ENCODE measurements at regions not wholly inside any gene's neighbourhood (a gene's known extent, or its start where the extent isn't known, plus 50 kb on each side); places are given as distances from the start of the nearest gene placed in this dataset.

- Histone ChIP-seq H3K4me3 (ENCODE audit: low read depth, low read length) (no peak overlapping the region), H3K36me3 (no peaks in the 10 kb centered on the region), H3K27me3 (no peaks in the 10 kb centered on the region), H3K4me1 (peaks cover 5% of the 10 kb centered on the region), H3K9me3 (no peaks in the 10 kb centered on the region)
- no peak for TF ChIP-seq CTCF (IDR thresholded peaks at IDR 0.05; ENCODE audit: low read depth, low read length)
- DNase-seq = no peak
Measured at GRCh38 chr16:73750639-73751038, 546.0 kb upstream of the PSMD7 start.

GRCh38 chr16:73747328-73747727 lies 549.3 kb upstream of the PSMD7 start:
- H3K4me3 ChIP-seq (ENCODE audit: low read depth, low read length) = no peak overlapping the region

GRCh38 chr16:73746554-73746953 lies 550.1 kb upstream of the PSMD7 start:
- Histone ChIP-seq H3K9me3 (no peaks in the 10 kb centered on the region), H3K4me1 (peaks cover 12% of the 10 kb centered on the region), H3K36me3 (no peaks in the 10 kb centered on the region), H3K4me3 (ENCODE audit: low read depth, low read length) (no peak overlapping the region), H3K27me3 (no peaks in the 10 kb centered on the region)
- no peak for DNase-seq
- no peak for TF ChIP-seq CTCF (IDR thresholded peaks at IDR 0.05; ENCODE audit: low read depth, low read length)

More at GRCh38 chr16:73747328-73747727, 549.3 kb upstream of the PSMD7 start:
- no peak for DNase-seq
- H3K27me3 ChIP-seq = no peaks in the 10 kb centered on the region
- H3K9me3 ChIP-seq = no peaks in the 10 kb centered on the region
- TF ChIP-seq CTCF (IDR thresholded peaks at IDR 0.05; ENCODE audit: low read depth, low read length) = no peak
- peaks cover 12% of the 10 kb centered on the region for H3K4me1 ChIP-seq
- no peaks in the 10 kb centered on the region for H3K36me3 ChIP-seq

GRCh38 chr16:73743665-73744496 lies 552.7 kb upstream of the PSMD7 start:
- peak; percentile 39 for DNase-seq
- no peaks in the 10 kb centered on the region for H3K36me3 ChIP-seq
- H3K4me1 ChIP-seq = peaks cover 12% of the 10 kb centered on the region
- no peaks in the 10 kb centered on the region for H3K27me3 ChIP-seq
- no peaks in the 10 kb centered on the region for H3K9me3 ChIP-seq
- TF ChIP-seq CTCF (IDR thresholded peaks at IDR 0.05; ENCODE audit: low read depth, low read length) = peak; percentile 62
- no peak overlapping the region for H3K4me3 ChIP-seq (ENCODE audit: low read depth, low read length)

GRCh38 chr16:73739049-73739769 lies 557.4 kb upstream of the PSMD7 start:
- Histone ChIP-seq H3K27me3 (no peaks in the 10 kb centered on the region), H3K36me3 (no peaks in the 10 kb centered on the region), H3K4me1 (peaks cover 4% of the 10 kb centered on the region), H3K4me3 (ENCODE audit: low read depth, low read length) (no peak overlapping the region), H3K9me3 (no peaks in the 10 kb centered on the region)
- no peak for DNase-seq
- TF ChIP-seq CTCF (IDR thresholded peaks at IDR 0.05; ENCODE audit: low read depth, low read length) = no peak

GRCh38 chr16:73738266-73738665 lies 558.3 kb upstream of the PSMD7 start:
- no peaks in the 10 kb centered on the region for H3K27me3 ChIP-seq
- TF ChIP-seq CTCF (IDR thresholded peaks at IDR 0.05; ENCODE audit: low read depth, low read length) = no peak
- H3K9me3 ChIP-seq = no peaks in the 10 kb centered on the region
- H3K4me1 ChIP-seq = no peaks in the 10 kb centered on the region
- no peak overlapping the region for H3K4me3 ChIP-seq (ENCODE audit: low read depth, low read length)
- H3K36me3 ChIP-seq = no peaks in the 10 kb centered on the region
- no peak for DNase-seq
